Bone marrow (tissue), 2 donors: ENCODE measurements at regions not wholly inside any gene's neighbourhood (a gene's known extent, or its start where the extent isn't known, plus 50 kb on each side); places are given as distances from the start of the nearest gene placed in this dataset.

Source experiments
- DNase-seq, 2 donors: peaks; one replicate each; lab custom pipeline; 2025; lab: John Stamatoyannopoulos, UW

DNA sequence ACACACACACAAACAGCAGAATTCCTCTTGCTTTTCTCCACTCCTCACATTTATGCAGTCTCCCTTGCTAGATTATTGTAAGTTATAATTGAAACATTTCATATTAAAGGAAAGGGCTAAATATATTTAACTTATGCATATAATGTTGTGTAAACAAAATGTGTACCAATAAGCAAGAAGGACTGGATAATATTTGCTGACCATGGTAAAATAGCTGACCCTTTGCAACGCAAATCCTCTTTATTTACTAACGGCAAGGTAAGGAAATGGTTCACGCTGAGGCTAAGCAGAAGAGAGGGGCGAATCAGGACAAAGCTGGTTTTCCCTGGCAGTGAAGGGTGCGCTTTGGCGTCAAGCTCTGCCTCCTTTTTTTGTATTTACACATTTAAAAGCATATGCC lies 154.2 kb upstream of the IRX4 start:
- DNase-seq, result no peak

DNA sequence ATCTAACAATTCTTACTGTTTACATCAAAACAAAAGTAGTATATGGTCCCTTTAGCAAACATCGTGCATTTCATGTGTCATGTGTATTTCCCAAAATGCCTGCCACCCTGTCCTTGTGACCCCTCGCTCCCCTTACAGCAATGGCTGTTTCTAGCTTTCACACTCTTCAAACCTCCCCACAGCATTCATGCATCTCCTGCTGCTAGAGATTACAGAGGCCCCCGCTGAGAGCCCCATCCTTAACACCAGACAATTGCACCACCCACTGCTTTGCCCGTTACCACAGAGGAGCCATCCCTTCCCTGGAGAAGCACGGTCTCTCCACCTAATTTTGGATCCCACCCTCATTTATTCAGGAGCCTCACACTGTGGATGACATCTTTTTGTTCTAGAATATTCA lies 149.7 kb upstream of the IRX4 start:
- DNase-seq, result no peak

DNA sequence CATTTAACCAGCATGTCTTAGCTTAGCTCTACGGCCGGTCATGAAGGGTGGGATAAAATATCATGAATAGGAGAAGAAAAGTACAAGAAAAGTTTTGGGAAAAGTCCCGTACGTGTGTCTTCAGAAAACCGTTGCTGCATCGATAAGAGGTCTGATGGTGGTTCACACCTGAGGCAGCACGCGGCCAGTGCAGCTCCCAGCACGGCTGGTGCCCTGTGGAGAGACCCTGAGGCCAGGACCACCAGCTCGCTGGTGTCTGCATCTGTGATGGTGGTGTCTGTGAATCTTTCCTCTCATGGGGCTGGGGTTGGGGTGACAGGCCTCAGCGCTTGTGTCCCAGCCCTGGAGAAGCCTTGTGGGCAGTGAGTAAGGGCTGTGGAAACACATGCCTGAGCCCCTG lies 148.9 kb upstream of the IRX4 start:
- DNase-seq, result no peak

DNA sequence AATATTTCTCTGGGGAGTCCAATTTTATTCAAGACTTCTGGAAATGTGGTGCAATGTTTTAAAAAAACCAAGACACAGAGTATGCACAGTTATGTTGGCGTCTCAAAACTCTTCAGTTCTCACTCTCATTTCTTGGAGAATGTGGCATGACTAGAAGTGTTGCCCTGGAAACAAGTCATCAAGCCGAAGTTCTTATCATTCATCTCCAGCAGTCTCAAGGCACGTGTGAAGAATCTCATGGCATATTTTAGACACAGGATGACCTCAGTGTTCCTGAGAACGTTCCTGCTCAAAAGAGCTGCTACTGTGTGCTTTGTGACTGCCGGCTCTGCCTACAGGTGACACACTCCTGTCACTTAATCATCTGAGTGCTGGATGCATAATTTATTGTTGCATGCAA lies 147.4 kb upstream of the IRX4 start:
- DNase-seq, result no peak

DNA sequence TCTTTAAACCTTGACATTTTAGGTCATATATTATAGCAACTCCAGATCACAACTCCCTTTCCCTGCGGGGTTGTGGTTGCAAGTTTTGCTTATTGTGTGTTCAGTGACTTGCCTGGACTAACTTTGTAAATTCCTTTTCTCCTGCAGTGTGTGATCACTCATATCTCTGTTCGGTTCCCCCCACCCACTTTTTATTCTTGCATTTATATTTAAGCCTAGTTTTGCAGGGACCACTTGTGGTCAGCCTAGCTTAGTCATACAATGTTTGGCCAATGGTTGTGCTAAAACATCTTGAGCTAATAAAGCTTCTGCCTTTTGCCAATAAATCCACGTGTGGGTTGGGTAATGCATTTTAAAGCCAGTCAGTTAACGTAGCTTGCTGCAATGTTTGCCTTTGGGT lies 146.5 kb upstream of the IRX4 start:
- DNase-seq, result no peak

DNA sequence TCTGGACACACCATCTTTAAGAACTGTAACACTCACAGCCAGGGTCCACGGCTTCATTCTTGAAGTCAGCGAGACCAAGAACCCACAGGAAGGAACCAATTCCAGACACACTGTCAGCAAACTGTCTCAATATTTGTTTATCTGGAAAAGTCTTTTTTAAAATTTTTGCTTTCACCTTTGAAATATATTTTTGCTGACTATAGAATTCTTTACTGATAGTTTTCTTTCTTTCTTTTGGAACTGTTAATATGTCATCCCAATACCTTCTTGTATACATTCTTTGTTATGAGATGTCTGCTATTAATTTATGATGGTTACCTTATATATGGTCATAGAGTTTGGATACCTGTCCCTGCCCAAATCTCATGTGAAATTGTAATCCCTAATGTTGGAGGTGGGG lies 145.1 kb upstream of the IRX4 start:
- DNase-seq, result no peak

DNA sequence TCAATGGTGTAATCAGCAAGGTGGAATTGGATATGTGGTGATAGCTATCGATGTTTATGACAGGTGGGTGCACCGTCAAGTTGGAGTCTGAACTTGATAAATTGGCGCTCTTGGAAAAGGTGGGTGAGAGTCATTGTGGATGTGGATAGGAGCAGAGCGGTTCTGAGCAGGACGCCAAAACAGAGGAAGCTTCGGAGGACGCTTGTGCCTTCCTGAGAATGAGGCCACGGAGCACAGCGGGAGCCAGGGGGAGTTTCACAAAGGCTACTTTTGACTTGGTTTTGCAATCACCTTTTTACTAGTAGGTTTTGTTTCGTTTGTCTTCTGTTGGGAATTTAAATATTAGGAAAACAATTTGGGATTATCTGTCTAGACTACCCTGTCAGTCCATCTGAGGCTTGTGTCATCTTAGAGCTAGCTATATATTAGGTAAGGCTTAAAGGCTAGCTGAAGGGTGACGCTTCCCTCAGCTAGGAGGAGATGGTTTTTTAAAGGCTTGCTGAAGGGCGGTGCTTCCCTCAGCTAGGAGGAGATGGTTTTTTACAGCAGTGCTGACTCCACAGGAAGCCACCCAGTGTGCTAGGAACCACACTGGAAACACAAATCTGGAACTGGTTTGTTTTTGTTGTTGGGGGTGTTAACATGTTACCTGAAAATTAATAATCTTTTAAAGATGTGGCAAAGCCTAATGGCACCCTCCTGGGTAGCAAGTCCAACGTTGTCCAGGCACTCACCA lies 142.4 kb upstream of the IRX4 start:
- no peak for DNase-seq

DNA sequence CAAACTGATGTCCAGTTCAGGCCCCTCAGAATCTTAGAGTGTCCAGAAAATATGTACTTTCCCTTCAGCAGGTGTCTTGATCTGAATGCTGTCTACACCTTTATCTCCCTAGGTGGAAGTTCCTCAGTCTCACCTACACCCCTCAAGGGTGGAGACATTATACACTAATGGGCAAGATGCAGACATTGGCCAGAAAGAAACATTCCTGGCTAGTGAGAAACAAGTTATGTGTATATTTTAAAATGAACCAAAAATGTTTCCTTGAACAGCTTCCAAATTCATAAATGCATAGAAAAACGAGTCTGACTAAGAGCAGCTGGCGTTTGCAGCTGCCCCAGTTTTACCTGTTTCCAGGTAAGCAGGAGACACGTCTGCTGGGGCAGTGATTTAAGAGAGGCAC lies 140.5 kb upstream of the IRX4 start:
- DNase-seq, result no peak

DNA sequence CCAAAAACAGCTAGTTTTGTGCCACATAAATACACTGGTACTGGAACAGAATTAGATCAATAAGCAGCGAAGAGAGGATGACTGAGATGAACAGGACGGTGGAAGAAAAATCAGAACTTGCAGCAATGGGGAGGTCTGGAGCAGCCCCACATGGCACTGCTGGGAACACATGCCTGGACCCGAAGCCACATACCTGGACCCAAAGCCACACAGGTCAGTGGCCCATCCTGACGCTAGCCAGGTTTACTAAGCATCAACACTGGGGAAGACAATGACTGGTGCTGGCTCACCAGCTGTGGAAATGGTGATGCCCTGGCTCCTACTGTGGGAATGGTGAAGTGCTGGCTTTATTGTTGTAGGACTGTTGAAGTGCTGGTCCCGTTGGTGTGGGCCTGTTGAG lies 139.7 kb upstream of the IRX4 start:
- DNase-seq, result no peak

DNA sequence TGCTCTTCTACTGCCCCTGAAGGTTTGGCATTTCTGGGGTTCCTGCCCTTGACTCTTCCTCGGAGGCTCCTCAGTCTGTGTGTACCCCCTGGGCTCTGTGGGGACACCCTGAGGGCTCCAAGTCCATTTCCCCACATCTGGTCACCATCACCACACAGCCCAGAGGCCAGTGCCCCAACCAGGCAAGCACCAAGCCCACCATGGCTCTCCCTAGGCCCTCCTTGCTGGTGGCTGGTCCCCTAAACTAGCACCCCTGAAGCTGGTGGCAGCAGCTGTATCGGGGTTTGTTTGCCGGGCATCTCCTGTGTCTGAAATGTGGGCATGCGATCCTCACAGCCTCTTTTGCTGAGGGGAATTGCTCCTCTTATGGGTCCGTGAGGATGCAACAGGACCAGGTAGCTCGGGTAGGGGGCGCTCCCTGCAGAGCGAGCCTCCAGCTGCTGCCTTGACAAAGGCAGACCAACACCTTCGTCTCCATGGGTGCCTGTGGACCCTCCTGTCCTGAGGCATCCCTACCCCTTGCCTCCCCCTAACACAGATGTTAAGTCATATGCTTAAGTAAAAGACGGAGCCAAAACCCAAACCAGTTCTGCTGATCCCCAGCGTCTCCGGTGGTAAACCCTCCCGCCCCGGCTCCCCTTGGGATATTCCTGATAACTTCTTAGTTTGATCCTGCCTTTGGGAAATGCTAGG lies 138.9 kb upstream of the IRX4 start:
- no peak for DNase-seq

DNA sequence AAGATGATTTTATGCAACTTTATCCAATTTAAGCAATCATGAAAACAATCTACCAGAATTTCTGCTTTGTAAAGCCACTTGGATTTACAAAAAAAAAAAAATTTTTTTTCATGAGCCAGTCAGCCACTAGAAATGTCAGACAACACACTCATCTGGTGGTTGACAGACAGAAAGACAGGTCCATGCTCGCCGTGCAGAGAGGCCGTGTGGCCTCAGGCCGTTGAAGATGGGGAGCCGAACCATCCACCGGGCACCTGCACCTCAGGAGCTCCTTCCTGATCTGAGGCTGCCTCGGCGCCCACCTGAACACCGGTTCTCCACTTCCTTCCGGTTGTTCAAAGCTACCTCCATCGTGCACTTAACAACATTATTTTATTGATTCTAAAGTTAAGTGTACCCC lies 138.0 kb upstream of the IRX4 start:
- DNase-seq, result no peak

DNA sequence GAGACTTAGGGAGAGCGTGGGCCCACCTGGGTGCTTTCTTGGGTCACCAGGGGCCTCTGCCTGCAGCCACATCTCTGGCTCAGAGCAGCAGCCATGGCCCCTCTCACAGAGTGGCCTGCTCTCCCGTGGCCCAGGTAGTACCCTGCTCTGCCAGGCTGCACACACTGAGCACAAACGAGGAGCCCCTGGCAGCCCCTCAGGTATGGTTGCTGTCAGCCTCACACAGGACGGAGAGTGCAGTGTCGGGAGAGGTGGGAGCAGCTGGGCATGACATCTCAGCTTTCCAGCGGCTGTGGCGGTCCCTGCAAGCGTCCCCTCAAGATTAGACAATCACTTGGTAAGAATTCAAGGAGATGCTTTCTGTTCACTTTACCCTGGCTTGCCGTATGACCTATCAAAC lies 137.0 kb upstream of the IRX4 start:
- DNase-seq, result no peak

DNA sequence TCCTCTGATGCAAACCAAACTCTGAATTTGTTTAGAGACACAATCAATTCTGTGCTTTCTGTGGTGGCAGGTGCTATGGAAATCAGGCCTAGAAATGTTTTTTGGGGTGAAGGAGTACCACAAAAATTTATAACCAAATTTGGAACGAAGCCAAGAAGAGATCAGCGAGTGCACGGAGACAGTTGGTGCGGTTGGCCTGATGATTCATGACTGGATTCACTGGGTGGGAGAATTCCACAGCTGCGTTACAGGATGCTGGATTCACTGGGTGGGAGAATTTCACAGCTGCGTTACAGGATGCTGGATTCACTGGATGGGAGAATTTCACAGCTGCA lies 135.6 kb upstream of the IRX4 start:
- DNase-seq, result no peak

DNA sequence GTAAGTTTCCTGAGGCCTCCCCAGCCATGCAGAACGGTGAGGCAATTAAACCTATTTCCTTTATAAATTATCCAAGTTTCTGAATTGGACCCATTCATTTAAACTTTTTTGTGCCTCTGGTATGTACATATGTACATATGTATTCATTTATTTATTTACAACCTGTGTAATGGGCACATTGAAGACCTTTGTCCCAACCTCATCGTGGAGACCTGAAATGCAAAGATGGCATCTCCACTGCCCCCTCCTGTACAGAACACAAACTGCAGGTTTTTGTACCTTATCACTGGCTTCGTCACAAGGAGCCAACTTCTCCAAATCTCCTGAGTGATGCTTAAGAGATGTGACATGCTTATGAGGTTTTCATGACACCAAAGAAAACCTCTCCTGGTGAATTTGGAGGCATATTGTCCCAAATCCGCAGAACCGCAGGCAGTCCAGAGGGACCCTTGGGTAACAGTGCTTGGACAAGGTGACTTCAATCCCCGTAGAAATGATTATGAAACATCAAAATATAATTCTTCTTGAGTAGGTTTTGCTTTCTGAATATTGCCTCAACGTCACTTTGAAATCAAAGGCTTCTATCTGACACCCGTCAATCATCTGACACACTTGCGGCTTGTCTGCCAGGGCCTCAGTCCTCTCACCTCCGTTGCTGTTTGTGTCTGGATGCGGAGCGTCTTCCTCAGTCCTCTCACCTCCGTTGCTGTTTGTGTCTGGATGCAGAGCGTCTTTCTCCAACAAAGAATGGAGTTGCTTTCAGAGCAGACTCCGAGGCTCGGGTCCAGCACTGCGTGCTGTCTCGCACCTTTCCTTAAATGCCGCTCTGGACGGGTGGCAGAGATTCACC lies 135.0 kb upstream of the IRX4 start:
- no peak for DNase-seq

DNA sequence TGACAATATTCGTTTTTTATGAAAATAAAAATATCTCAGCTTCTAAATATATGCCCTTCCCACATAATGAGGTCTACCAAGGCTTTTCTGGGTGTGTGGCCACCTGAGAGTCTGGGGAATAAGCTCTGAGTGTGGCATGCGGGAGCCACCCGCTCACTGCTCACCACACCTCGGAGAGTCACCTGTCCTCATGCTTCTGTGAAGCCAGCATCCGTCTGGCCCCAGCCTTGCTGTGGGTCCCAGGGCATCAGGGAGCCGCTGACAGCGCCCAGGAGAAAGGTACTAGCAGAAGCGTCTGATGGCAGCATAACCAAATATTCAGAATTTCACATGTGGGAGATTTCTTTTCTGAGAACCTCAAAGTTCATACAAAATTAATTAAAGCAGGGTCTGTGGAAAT lies 133.2 kb upstream of the IRX4 start:
- no peak for DNase-seq

DNA sequence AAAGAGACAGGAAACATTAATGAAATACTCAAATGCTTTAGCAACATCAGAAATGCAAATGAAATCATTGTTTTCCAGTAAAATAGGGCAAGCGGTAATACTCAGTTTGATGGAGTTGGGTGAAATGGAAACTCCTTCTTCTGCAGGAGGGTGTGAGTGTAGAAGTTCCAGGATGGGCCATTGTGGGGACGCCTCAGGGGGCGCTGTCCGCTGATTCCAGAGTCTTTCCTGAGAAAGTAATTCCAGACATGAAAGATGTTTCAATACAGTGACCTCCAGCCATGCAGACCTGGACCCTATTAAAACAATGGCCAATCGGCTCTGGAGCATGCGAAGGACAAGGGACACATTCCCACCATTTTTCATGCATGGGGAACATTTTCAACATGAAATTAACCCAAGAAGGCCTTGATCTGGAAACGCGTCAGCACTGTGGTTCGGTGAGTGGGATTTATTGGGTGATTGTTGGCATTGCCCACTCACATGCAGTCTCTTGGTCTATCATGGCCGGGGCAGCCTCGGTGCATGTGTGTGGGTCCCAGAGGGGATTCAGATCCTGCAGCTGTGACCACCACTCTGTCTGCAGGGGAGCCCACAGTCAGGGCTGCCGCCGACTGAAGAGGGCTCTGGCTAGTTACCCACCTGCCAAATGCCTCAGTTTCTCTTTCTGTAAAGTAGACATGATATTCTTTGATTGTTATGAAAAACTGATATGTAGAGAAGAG lies 132.6 kb upstream of the IRX4 start:
- no peak for DNase-seq

DNA sequence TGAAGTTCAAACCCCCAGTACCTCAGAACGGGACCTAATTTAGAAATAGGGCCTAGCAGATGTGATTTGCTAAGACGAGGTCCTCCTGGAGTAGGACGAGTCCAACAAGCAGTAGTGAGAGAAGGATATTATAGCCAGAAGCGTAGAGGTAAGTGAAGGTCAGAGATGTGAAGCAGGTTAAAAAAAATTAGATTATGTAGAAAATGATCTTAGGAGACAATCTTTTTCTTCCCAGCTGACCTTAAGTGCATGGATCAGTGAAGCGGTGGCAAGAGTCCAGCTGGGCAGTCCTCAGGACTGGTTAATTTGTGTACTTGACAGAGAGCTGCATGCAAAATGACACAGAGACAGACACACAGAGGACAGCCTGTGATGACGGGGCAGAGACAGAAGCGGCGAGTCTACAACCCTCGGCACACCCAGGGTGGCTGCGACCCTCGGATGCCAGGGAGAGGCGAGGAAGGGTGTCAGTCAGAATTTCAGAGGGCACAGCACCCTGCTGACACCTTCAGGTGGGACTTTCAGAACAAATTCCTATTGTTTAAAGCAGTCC lies 131.4 kb upstream of the IRX4 start:
- no peak for DNase-seq

DNA sequence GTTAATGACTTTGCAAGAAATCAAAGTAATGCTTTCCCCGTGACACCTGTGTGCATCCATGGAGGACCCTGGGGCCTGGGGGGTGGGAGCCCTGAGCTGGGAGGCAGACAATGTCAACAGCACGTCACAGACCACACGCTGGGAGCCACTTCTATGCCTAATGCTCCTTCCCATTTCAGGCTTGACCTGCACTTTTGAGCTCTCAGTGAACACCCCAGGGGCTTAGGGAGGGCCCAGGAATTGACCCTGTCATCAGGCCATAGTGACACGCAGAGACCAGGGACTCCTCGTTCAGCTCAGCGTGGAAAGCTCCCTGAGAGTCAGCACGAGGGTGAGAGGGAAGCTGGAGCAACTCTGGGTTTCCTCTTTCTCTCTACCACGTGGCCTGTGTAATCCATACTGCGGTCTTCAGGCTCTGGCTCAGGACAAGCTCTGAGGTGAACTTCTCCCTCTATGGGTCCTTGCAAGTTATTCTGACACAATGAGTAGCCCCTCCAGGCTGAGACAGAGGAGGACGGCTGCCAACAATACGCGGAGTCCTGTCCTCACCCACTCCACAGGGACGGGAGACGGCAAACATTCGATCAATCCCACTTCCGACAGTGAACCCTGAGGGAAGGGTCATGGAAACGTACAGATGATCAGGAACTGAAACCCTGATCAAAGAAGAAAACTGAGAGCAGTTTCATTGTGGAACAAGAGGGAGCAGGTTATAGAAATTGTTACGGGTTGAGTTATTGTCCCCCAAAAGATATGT lies 130.8 kb upstream of the IRX4 start:
- DNase-seq, result no peak

DNA sequence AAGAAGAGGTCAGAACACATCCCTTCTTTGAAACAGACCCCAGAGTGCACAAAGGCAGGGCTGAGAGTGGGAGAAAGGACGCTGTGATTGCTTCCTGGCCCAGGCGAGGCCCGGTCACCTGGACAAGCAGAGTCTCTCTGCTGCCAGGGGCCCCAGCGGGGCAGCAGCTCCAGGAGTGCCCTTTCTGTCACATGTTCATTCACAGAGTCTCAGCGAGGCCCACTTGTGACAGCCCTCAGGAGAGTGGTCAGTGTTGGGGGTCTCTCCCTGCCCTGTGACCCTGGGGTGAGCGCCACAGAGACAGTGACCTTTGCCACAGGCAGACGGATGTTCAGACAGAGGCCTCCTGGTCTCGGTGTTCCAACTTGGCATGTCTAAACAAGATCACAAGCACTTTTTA lies 130.2 kb upstream of the IRX4 start:
- no peak for DNase-seq

DNA sequence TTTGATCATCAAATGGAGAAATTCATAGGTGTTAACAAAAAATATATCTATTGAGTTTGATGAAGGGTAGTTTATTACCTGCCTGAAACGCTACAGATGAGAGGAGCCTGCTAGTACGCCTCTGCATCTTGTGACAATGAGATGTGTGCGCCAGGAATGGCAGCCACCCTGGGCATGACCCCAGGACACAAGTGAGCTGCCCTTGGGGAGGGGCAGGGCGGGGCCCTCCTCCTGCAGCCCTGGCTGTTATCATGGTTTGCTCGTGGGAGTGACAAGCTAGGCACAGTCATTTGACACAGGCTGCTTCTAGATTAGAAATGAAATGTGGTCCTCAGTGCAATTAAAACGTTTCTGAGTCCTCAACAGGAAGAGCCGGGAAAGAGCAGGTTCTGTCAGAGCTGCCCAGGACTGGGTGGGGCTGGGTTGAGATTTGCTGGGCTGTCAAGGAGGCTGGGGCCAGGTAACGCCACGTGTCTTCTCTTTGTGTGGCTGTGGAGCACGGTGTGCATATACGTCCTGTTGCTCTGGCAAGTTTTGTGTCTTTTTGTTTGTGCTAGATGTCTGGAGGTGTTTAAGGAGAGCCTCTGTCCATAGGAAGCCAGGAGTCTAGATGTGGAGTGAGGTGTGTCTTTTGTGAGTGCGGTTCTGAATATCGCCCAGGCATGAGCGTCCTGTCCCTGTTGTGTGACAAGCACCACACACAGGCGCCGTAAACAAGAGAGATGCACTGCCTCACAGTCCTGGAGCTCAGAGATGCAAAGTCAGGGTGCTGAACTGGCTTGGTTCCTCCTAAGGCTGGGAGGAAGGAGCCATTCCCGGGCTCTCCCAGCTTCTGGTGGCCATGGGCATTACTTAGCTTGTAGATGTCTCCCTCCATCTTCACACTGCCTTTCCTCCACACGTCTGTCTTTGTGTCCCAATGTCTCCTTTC lies 129.0 kb upstream of the IRX4 start:
- DNase-seq, result no peak
